HCT116 (cell line): ENCODE measurements at regions not wholly inside any gene's neighbourhood (a gene's known extent, or its start where the extent isn't known, plus 50 kb on each side); places are given as distances from the start of the nearest gene placed in this dataset.

Source experiments
- ATAC-seq: fragments of 200-7000 bp; cut with Tn5 transposase; 2 replicates; pipeline ENCODE4 v1.9.1; 2020; ENCODE audit warnings: mild to moderate bottlenecking, moderate library complexity
- BruUV-seq: library from RNA; stranded (reverse); fragments of 400-500 nt; replicated peaks from 2 replicates; lab custom pipeline; 2021; lab: Mats Ljungman, UMichigan
- CTCF ChIA-PET: fragments of 300-600 bp; sonication (Branson Sonifier 250); formaldehyde crosslinking; loops from one replicate; lab custom pipeline; 2021; ENCODE audit warnings: antibody characterized with exemption; lab: Charles Lee
- POLR2A ChIA-PET: fragments of 300-600, 350-600 bp; sonication (Branson Sonifier 250); formaldehyde crosslinking; loops from one replicate; lab custom pipeline; 2021; ENCODE audit warnings: antibody characterized with exemption; lab: Charles Lee
- RAD21 ChIA-PET, 2 experiments: fragments of 300-600 bp; sonication (Branson Sonifier 250); formaldehyde crosslinking; loops; one replicate each; lab custom pipeline; 2023; ENCODE audit warnings: low total read pairs in 2 of 2; ENCODE audit not compliant: uncharacterized antibody in 2 of 2, unreplicated experiment in 2 of 2, low non-redundant PET in 1 of 2; lab: Charles Lee
- DNase-seq: peaks from one replicate; pipeline ENCODE4 v3.0.0-alpha.2; 2010; ENCODE audit warnings: low read depth, low spot score
- H2AFZ ChIP-seq: fragments of 200-600 bp; shearing (Covaris generic), sonication (generic); 2 replicates; pipeline ENCODE4 v1.6.1; 2017; ENCODE audit warnings: low read depth, mixed run types, mixed read lengths, antibody characterized with exemption, low read length; ENCODE audit not compliant: poor library complexity, severe bottlenecking
- H3K27ac ChIP-seq: 2 replicates; pipeline ENCODE4 v1.5.1; 2012; ENCODE audit warnings: low read depth, low read length
- H3K27me3 ChIP-seq: fragments of 200-600 bp; sonication (generic); 2 replicates; pipeline ENCODE4 v1.6.1; 2016; ENCODE audit warnings: mixed run types, low read length, mixed read lengths; ENCODE audit not compliant: insufficient read depth
- H3K36me3 ChIP-seq, 2 experiments: fragments of 200-500 bp in 1 of 2; fragments of 200-600 bp in 1 of 2; sonication (Bioruptor generic) in 1 of 2; sonication (generic) in 1 of 2; 2 replicates each; pipeline versions ENCODE4 v1.5.1 to v1.6.1; 2014 to 2016; ENCODE audit warnings: low read length in 2 of 2, inconsistent platforms in 1 of 2, mixed read lengths in 1 of 2, mixed run types in 1 of 2; ENCODE audit not compliant: insufficient read depth in 2 of 2, control insufficient read depth in 1 of 2
- H3K4me1 ChIP-seq, 2 experiments: fragments of 200-600 bp in 1 of 2; sonication (generic) in 1 of 2; 2 replicates each; pipeline versions ENCODE4 v1.5.1 to v1.6.1; 2012 to 2017; ENCODE audit warnings: low read length in 2 of 2, inconsistent platforms in 1 of 2, mild to moderate bottlenecking in 1 of 2, mixed read lengths in 1 of 2, mixed run types in 1 of 2, moderate library complexity in 1 of 2; ENCODE audit not compliant: insufficient read depth in 2 of 2, control insufficient read depth in 1 of 2
- H3K4me2 ChIP-seq: fragments of 200-600 bp; sonication (generic); 2 replicates; pipeline ENCODE4 v1.6.1; 2017; ENCODE audit warnings: mixed run types, low read length, mixed read lengths
- H3K4me3 ChIP-seq, 2 experiments: fragments of 200-600 bp in 1 of 2; sonication (generic) in 1 of 2; replicated peaks in 1 of 2; 2 replicates each; pipeline ENCODE4 v1.5.1; 2011 to 2016; ENCODE audit warnings: low read length in 2 of 2, control low read depth in 1 of 2, low read depth in 1 of 2, mild to moderate bottlenecking in 1 of 2, mixed read lengths in 1 of 2, mixed run types in 1 of 2
- H3K79me2 ChIP-seq: fragments of 200-600 bp; sonication (generic); 2 replicates; pipeline ENCODE4 v1.6.1; 2017; ENCODE audit warnings: mild to moderate bottlenecking, mixed run types, low read length, moderate library complexity, mixed read lengths; ENCODE audit not compliant: insufficient read depth
- H3K9ac ChIP-seq: fragments of 200-600 bp; sonication (generic); 2 replicates; pipeline ENCODE4 v1.6.1; 2016; ENCODE audit warnings: low read length, mixed read lengths
- H3K9me2 ChIP-seq: fragments of 200-600 bp; sonication (generic), shearing (Covaris generic); 2 replicates; pipeline ENCODE4 v1.6.1; 2017; ENCODE audit warnings: mixed run types, mild to moderate bottlenecking, moderate library complexity; ENCODE audit not compliant: insufficient read depth
- H3K9me3 ChIP-seq, 2 experiments: fragments of 200-500 bp in 1 of 2; fragments of 200-600 bp in 1 of 2; sonication (Bioruptor generic) in 1 of 2; sonication (generic) in 1 of 2; 2 replicates each; pipeline ENCODE4 v1.6.1; 2014 to 2017; ENCODE audit warnings: low read length in 2 of 2, mixed read lengths in 2 of 2, inconsistent platforms in 1 of 2, low read depth in 1 of 2, mild to moderate bottlenecking in 1 of 2, mixed run types in 1 of 2, moderate library complexity in 1 of 2; ENCODE audit not compliant: control insufficient read depth in 1 of 2, insufficient read depth in 1 of 2
- H4K20me1 ChIP-seq: fragments of 200-600 bp; sonication (generic), shearing (Covaris generic); 2 replicates; pipeline ENCODE4 v1.6.1; 2017; ENCODE audit warnings: mixed run types, mild to moderate bottlenecking, moderate library complexity; ENCODE audit not compliant: insufficient read depth
- CTCF ChIP-seq, 3 experiments: fragments of 200-600 bp in 1 of 3; sonication (generic) in 1 of 3; IDR thresholded peaks in 2 of 3; conservative IDR thresholded peaks in 1 of 3; 2 replicates each; pipeline ENCODE4 v1.5.1; 2012 to 2017; ENCODE audit warnings: low read depth in 2 of 3, low read length in 2 of 3, antibody characterized with exemption in 1 of 3, borderline replicate concordance in 1 of 3, control low read depth in 1 of 3, mild to moderate bottlenecking in 1 of 3, mixed read lengths in 1 of 3, mixed run types in 1 of 3, moderate library complexity in 1 of 3; ENCODE audit not compliant: insufficient read depth in 1 of 3
- EZH2 ChIP-seq: fragments of 200-600 bp; sonication (generic); IDR thresholded peaks from 2 replicates; pipeline ENCODE4 v1.6.1; 2017; ENCODE audit warnings: antibody characterized with exemption, mixed run types
- FOSL1 ChIP-seq: IDR thresholded peaks from 2 replicates; pipeline ENCODE4 v1.6.1; 2012; ENCODE audit warnings: low read depth
- JUND ChIP-seq: IDR thresholded peaks from 2 replicates; pipeline ENCODE4 v1.6.1; 2012
- POLR2A ChIP-seq: IDR thresholded peaks from 2 replicates; pipeline ENCODE4 v1.7.0; 2011; ENCODE audit warnings: borderline replicate concordance; ENCODE audit not compliant: insufficient read depth, insufficient read length; ENCODE audit errors: extremely low read depth
- REST ChIP-seq: IDR thresholded peaks from 2 replicates; pipeline ENCODE4 v1.6.1; 2012; ENCODE audit warnings: low read depth
- YY1 ChIP-seq: IDR thresholded peaks from 2 replicates; pipeline ENCODE4 v1.6.1; 2011; ENCODE audit warnings: low read length, low read depth, moderate library complexity, mild to moderate bottlenecking; ENCODE audit not compliant: insufficient replicate concordance; ENCODE audit errors: extremely low read depth
- ZFX ChIP-seq: fragments of 450-650 bp; IDR thresholded peaks from 2 replicates; pipeline ENCODE4 v1.6.1; 2017
- intact Hi-C: fragments of 100-400 bp; cut with micrococcal nuclease; formaldehyde crosslinking; loops from 2 replicates; pipeline ENCODE4 v1.10.0; 2022
- TF ChIP-seq, protein P1 (sequence below): IDR thresholded peaks from 2 replicates; pipeline ENCODE4 v1.6.1; 2012

GRCh38 chr3:117853923-117854668 is 1144.5 kb downstream of the TUSC7 start:
- no peak overlapping the region for H3K4me2 ChIP-seq
- H2AFZ ChIP-seq = no peak overlapping the region
- H4K20me1 ChIP-seq = no peaks in the 10 kb centered on the region
- H3K9me2 ChIP-seq = no peaks in the 10 kb centered on the region
- no TSS peak for BruUV-seq
- POLR2A ChIA-PET = no interaction called here
- H3K9me3 ChIP-seq = no peaks in the 10 kb centered on the region
- CTCF ChIA-PET = no interaction called here
- no peaks in the 10 kb centered on the region for H3K4me1 ChIP-seq
- H3K27ac ChIP-seq = no peak overlapping the region
- H3K4me3 ChIP-seq = no peak overlapping the region
- 0 out of 2 replicates have a peak, but pooled peaks cover 5% of the 10 kb centered on the region for H3K27me3 ChIP-seq
- H3K9ac ChIP-seq = no peak overlapping the region
- intact Hi-C loops = no loop called here
- H3K36me3 ChIP-seq = no peaks in the 10 kb centered on the region
- no peak for DNase-seq
- TF ChIP-seq POLR2A (no peak), JUND (no peak), YY1 (no peak), EZH2 (no peak), REST (no peak), FOSL1 (no peak), CTCF (IDR thresholded peaks at IDR 0.05 in 2 of 3, conservative IDR thresholded peaks at IDR 0.05 in 1 of 3; ENCODE audit: borderline replicate concordance in 1 of 3, insufficient read depth in 1 of 3, low read depth in 2 of 3, low read length in 2 of 3) (no peak), ZFX (no peak)
- TF ChIP-seq, protein P1, sequence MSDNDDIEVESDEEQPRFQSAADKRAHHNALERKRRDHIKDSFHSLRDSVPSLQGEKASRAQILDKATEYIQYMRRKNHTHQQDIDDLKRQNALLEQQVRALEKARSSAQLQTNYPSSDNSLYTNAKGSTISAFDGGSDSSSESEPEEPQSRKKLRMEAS = no peak
- ATAC-seq = no peak
- RAD21 ChIA-PET = no interaction called here
- H3K79me2 ChIP-seq = no peaks in the 10 kb centered on the region
